Ascending aorta (tissue), 2 donors: ENCODE measurements at regions not wholly inside any gene's neighbourhood (a gene's known extent, or its start where the extent isn't known, plus 50 kb on each side); places are given as distances from the start of the nearest gene placed in this dataset.

Experiments used
- DNase-seq, 2 donors: peaks; one replicate each; pipeline ENCODE4 v3.0.0-alpha.2; 2019; ENCODE audit warnings: low spot score in 2 of 2
- H3K27ac ChIP-seq, 2 donors: fragments of 200-600 bp; sonication (generic); one replicate each; pipeline ENCODE4 v1.5.1; 2016 to 2017; ENCODE audit warnings: mild to moderate bottlenecking in 1 of 2
- H3K27me3 ChIP-seq: fragments of 200-600 bp; sonication (generic); one replicate; pipeline ENCODE4 v1.5.1; 2017
- H3K36me3 ChIP-seq, 2 donors: fragments of 200-600 bp; sonication (generic); one replicate each; pipeline ENCODE4 v1.5.1; 2016
- H3K4me1 ChIP-seq, 2 donors: fragments of 200-600 bp; sonication (generic); one replicate each; pipeline ENCODE4 v1.5.1; 2016 to 2017; ENCODE audit warnings: mild to moderate bottlenecking in 1 of 2
- H3K4me3 ChIP-seq, 2 donors: fragments of 200-600 bp; sonication (generic); one replicate each; pipeline ENCODE4 v1.5.1; 2016 to 2017; ENCODE audit warnings: mild to moderate bottlenecking in 1 of 2
- H3K9me3 ChIP-seq, 2 donors: fragments of 200-600 bp; sonication (generic); one replicate each; pipeline ENCODE4 v1.5.1; 2016
- CTCF ChIP-seq, 3 experiments: fragments of 200-600 bp in 2 of 3; fragments of 450-650 bp in 1 of 3; sonication (generic) in 2 of 3; IDR thresholded peaks; one replicate each; pipeline ENCODE4 v1.5.1; 2016 to 2019; ENCODE audit warnings: antibody characterized with exemption in 3 of 3, mild to moderate bottlenecking in 1 of 3, moderate library complexity in 1 of 3
- intact Hi-C: fragments of 100-400 bp; cut with DNase I; formaldehyde crosslinking; loops from one replicate; pipeline ENCODE4 v1.15.1; 2023

- H3K4me3 ChIP-seq = no peak overlapping the region
- no peak for DNase-seq
- no peaks in the 10 kb centered on the region for H3K36me3 ChIP-seq
- no peaks in the 10 kb centered on the region for H3K27me3 ChIP-seq
- intact Hi-C loops = no loop called here
- no peak overlapping the region for H3K27ac ChIP-seq
- H3K4me1 ChIP-seq = peaks cover 0 to 5% of the 10 kb centered on the region in 2 donors
- peaks cover 0 to 15% of the 10 kb centered on the region in 2 donors for H3K9me3 ChIP-seq
- TF ChIP-seq CTCF (IDR thresholded peaks at IDR 0.05) = no peak
Observed at GRCh38 chr3:59644479-59645402, 594.9 kb upstream of the CFAP20DC start.

GRCh38 chr3:59641169-59641899 lies 591.5 kb upstream of the CFAP20DC start:
- H3K27ac ChIP-seq = no peak overlapping the region
- H3K27me3 ChIP-seq = no peaks in the 10 kb centered on the region
- no peaks in the 10 kb centered on the region for H3K36me3 ChIP-seq
- H3K4me1 ChIP-seq = peaks cover 0 to 5% of the 10 kb centered on the region in 2 donors
- DNase-seq = peak in 1 of 2 donors; percentile 66
- H3K4me3 ChIP-seq = no peak overlapping the region
- TF ChIP-seq CTCF (IDR thresholded peaks at IDR 0.05) = no peak
- H3K9me3 ChIP-seq = no peaks in the 10 kb centered on the region
- intact Hi-C loops = no loop called here

GRCh38 chr3:59632760-59633573 lies 583.1 kb upstream of the CFAP20DC start:
- Histone ChIP-seq H3K9me3 (no peaks in the 10 kb centered on the region), H3K27ac (no peak overlapping the region), H3K36me3 (no peaks in the 10 kb centered on the region), H3K4me1 (no peaks in the 10 kb centered on the region), H3K27me3 (no peaks in the 10 kb centered on the region), H3K4me3 (no peak overlapping the region)
- DNase-seq = no peak
- no peak for TF ChIP-seq CTCF (IDR thresholded peaks at IDR 0.05)
- intact Hi-C loops = no loop called here

GRCh38 chr3:59631482-59631881 lies 581.7 kb upstream of the CFAP20DC start:
- intact Hi-C loops = no loop called here
- H3K9me3 ChIP-seq = no peaks in the 10 kb centered on the region
- no peak overlapping the region for H3K27ac ChIP-seq
- H3K36me3 ChIP-seq = no peaks in the 10 kb centered on the region
- DNase-seq = no peak
- no peak for TF ChIP-seq CTCF (IDR thresholded peaks at IDR 0.05)
- no peak overlapping the region for H3K4me3 ChIP-seq
- H3K27me3 ChIP-seq = no peaks in the 10 kb centered on the region
- no peaks in the 10 kb centered on the region for H3K4me1 ChIP-seq

GRCh38 chr3:59621037-59621436 lies 571.2 kb upstream of the CFAP20DC start:
- intact Hi-C loops = no loop called here
- Histone ChIP-seq H3K36me3 (no peaks in the 10 kb centered on the region), H3K4me1 (no peaks in the 10 kb centered on the region), H3K9me3 (no peaks in the 10 kb centered on the region), H3K27ac (no peak overlapping the region), H3K4me3 (no peak overlapping the region), H3K27me3 (no peaks in the 10 kb centered on the region)
- TF ChIP-seq CTCF (IDR thresholded peaks at IDR 0.05) = no peak
- DNase-seq = no peak
